HTR-8/SVneo (cell line): ENCODE measurements at regions not wholly inside any gene's neighbourhood (a gene's known extent, or its start where the extent isn't known, plus 50 kb on each side); places are given as distances from the start of the nearest gene placed in this dataset.

ENCODE experiments used
- DNase-seq: peaks from one replicate; pipeline ENCODE4 v3.0.0; 2011; ENCODE audit warnings: low spot score, mixed read lengths; ENCODE audit not compliant: insufficient read length
- FAIRE-seq: peaks from 2 replicates; lab custom pipeline; 2011; peaks lifted over from hg19 to GRCh38; lab: Jason Lieb, UNC

GRCh38 chr2:53312181-53312580 is 455.4 kb upstream of the CHAC2 start:
- FAIRE-seq (no peak), DNase-seq (no peak)

- FAIRE-seq (no peak), DNase-seq (no peak)
Observed at GRCh38 chr2:53303012-53303578, 464.5 kb upstream of the CHAC2 start.

GRCh38 chr2:53302455-53302854 is 465.1 kb upstream of the CHAC2 start:
- FAIRE-seq (no peak), DNase-seq (no peak)

DNA sequence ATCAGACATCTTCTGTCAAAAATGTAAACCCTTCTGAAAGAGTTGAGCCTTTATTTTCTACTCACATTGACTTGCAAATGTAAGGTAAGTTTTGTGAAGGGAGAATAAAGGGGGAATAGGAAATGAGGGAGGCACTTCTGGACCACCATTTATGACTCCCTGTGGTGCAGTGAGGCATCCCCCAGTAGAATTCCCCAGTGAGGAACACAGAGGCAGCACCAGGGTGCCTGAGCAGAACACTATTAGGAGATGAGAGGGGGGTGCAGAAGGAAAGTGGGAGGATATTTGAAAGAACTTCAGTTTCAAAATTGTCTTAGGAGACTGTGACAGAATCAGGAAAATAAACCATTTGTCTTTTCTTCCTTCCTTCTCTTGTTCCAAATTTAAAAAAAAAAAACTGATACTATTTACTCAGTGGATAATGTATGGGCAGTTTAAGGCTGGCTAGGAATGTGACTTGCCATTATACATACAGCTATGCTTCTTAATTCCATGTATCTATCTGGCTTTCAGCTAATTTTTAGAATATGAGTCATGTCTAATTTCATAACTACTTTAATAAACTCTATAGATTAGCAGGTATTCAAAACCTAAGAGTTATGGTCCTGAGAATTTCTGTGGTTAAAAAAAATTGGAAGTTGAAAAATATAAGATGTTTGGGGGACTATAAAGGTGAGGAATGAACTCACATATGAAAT is 478.1 kb upstream of the CHAC2 start:
- DNase-seq (no peak), FAIRE-seq (no peak)

- FAIRE-seq: no peak
Observed at GRCh38 chr2:53286345-53286744, 481.3 kb upstream of the CHAC2 start.

DNA sequence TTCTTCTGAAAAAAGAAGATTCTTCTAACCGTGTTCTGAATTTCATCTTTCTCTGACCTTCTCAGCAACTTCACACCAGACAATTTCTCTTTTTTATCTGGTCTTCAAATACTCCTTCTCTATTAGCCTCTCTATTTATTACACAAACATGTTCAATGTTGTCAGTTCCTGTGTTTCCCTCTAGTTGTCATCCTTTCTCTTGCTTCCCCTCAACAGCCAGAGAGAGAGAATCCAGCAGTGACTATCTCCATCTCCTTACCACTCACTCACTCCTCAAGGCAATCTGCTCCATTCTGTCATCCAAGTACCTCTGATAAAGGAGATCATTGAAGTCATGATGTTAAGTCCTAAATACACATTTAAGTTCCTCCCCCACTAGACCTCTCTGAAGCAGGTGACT is 491.9 kb upstream of the CHAC2 start:
- DNase-seq: no peak
- FAIRE-seq: peak; percentile 59

More at GRCh38 chr2:53286345-53286744, 481.3 kb upstream of the CHAC2 start:
- DNase-seq: no peak

- FAIRE-seq (no peak), DNase-seq (no peak)
Observed at GRCh38 chr2:53268626-53269025, 499.0 kb upstream of the CHAC2 start.

DNA sequence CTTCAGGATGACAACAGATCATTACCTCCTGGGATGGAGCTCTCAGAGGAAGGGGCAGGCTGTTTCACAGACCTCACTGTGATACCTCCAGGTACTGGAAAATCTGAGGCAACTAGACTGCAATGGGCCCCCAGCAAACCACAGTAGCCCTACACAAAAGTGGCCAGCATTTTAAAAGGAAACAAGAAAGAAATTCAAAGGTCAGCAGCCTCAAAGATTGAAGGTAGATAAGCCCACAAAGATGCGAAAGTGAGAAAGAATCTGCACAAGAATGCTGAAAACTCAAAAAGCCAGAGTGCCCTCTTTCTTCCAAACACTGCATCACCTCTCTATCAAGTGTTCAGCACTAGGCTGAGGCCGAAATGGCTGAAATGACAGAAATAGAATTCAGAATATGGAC is 499.5 kb upstream of the CHAC2 start:
- FAIRE-seq: no peak
- DNase-seq: no peak

DNA sequence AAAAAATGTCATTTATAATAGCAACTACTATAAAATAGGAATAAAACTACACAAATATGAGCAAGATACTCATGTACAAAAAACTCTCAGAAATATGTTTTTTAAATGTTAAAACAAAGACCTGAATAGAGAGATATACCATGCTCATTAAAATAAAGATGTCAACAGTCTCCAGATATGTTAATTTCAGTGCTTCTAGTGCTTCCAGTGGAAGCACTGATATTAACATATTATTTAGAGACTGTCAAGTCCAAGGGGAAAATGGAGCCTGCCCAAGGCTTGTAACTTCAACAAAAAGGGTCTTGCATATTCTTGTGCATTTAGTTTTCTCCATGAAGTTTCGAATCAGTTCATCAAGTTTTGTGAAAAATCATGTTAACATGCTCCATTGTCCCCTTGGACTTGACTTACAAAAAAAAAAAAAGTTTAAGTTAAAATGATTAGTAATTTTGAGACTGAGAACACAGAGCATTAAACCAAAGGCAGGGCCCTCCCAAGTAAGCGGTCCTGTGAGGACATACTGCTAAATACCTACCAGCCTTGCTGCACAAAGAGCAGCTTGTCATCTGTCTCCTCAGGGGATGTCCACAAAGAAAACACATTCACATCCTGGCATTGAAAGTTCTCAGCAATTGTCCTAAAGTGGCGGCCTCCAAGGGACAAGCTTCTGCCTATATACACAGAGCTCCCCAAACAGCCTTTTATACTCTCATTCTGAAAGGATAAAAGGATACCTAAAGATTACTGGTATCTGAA is 501.9 kb upstream of the CHAC2 start:
- no peak for FAIRE-seq
- no peak for DNase-seq

DNA sequence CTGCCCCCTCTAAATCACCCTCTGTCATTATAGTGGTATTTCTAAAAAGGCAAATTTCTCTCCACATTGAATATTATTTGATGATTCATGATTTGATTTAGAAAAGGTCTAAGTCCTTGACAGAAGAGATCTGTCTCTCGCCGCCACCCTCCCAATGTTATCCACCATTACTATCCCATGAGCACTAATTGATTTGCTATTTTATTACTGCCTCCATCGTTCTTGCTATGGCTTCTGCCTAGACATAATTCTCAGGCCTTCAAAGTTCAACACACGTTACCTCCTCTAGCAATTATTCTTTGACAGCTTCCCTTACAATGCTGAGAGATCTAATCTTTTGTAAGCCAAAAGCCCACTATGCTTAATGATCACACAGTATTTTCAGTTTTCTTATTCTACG is 507.0 kb upstream of the CHAC2 start:
- DNase-seq: no peak
- FAIRE-seq: no peak

DNA sequence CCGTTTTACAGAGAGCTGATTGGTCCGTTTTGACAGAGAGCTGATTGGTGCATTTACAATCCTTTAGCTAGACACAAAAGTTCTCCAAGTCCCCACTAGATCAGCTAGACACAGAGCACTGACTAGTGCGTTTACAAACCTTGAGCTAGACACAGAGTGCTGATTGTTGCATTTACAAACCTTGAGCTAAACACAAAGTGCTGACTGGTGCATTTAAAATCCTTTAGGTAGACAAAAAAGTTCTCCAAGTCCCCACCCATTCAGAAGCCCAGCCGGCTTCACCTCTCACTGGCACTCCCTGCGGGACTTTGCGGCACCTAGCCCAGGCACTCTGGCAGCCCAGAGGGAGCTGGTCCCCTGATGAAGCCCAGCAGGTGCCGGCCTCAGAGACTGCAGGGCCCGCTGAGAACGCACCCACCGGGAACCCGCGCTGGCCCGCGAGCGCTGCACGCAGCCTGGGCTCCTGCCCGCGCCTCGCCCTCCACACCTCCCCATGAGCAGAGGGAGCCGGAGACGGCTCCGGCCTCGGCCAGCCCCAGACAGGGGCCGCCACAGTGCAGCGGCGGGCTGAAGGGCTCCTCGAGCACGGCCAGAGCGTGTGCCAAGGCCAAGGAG is 508.1 kb upstream of the CHAC2 start:
- no peak for FAIRE-seq

DNA sequence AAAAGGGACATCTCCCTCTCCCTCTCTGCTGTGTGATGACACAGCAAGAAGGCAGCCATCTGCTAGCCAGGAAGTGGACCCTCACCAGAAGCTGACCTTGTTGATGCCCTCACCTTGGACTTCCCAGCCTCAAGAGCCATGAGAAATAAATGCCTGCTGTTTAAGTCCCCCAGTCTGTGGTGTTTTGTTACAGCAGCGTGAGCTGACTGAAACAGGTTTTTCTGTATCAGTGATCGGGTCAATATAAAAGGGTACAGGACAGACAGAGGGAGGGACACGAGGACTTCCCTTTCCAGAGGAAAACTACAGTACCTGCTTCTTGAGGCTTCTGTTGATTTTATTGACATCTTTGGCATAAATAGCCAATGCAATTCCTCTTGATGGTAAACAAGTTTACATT is 510.3 kb upstream of the CHAC2 start:
- DNase-seq: no peak
- no peak for FAIRE-seq

More for the DNA sequence above, 508.1 kb upstream of the CHAC2 start:
- DNase-seq: no peak

- DNase-seq (no peak), FAIRE-seq (peak; percentile 64)
Observed at GRCh38 chr2:53253244-53253643, 514.4 kb upstream of the CHAC2 start.

- no peak for FAIRE-seq
- no peak for DNase-seq
Observed at GRCh38 chr2:53252115-53252514, 515.5 kb upstream of the CHAC2 start.

GRCh38 chr2:53247956-53248735 is 519.5 kb upstream of the CHAC2 start:
- FAIRE-seq (no peak), DNase-seq (no peak)

DNA sequence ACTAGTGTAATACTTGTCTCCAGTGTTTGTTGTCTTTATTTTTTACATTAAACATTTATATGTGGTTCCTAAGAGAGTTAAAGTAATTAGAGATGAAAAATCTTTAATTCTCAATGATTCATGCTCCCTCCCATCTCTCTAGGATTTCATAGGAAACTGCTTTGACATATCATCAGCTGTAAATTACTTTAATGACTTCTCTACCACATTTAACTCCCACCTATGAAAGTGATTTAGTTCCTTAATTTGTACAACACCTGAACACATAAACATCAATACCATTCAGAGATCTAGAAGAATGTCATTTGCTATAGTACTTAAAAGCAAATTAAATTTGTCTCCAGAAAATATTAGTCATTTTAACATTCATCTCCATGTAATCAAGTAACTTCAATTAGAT is 524.2 kb upstream of the CHAC2 start:
- DNase-seq (no peak), FAIRE-seq (no peak)

GRCh38 chr2:53242090-53242489 is 525.5 kb upstream of the CHAC2 start:
- FAIRE-seq: no peak

DNA sequence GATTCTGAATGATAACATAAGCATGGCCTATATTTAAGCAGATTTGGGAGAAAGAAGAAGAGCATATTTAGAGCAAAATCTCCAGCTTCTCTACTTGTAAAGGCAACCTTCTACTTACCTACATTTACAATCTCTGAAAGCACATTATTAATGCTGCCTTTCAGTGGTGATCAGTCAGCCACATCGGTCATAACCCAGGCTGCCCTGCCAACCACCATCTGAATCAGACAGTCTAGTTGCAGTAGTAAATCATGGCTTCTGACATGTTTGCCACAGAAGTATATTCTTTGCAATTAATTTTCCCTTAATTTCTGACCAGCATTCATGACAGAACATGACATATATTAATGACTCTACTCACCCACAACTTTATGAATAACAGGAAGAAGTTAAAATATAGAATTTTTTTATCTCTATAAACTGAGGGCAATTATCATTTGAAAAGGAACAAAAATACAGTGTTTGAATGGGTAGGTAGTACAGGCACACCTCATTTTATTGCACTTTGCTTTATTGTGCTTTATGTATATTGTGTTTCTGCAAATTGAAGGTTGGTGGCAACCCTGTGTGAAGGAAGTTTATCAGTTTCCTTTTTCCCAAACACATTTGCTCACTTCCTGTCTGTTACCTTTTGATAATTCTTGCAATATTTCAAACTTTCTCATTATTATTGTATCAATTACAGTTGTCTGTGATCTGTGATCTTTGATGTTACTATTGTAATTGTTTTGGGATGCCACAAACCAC is 531.6 kb upstream of the CHAC2 start:
- peak; percentile 40 for FAIRE-seq

More at GRCh38 chr2:53242090-53242489, 525.5 kb upstream of the CHAC2 start:
- no peak for DNase-seq

DNA sequence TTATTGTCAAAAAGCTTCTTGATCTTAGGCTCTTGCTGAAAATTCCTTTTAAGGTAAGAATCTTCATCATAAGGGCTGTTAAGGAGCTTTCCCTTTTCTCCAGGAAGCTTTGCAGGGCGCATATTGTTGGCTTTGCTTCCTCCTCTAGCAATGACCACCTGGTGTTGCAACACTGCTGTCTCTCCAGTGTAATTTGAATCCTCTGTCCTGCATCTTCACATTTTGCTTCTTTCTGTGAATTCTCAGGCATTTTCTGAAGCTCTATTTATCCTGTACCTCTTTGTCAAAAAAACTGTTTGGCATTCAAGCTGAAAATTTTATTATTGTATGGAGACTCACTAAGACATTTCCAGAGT is 533.1 kb upstream of the CHAC2 start:
- peak; percentile 21 for DNase-seq
- no peak for FAIRE-seq

More for the DNA sequence above, 531.6 kb upstream of the CHAC2 start:
- DNase-seq: peak; percentile 9
